OCI-LY3 (cell line): ENCODE measurements at regions not wholly inside any gene's neighbourhood (a gene's known extent, or its start where the extent isn't known, plus 50 kb on each side); places are given as distances from the start of the nearest gene placed in this dataset.

Experiments
- H2AFZ ChIP-seq: fragments of 200-600, 300-600 bp; shearing (Covaris generic); 2 replicates; pipeline ENCODE4 v1.6.0; 2014; ENCODE audit warnings: antibody characterized with exemption, low read depth, low read length
- H3K27ac ChIP-seq: fragments of 200-600, 300-600 bp; sonication (generic); 2 replicates; pipeline ENCODE4 v1.5.1; 2014; ENCODE audit warnings: mild to moderate bottlenecking, low read length, moderate library complexity, mixed read lengths
- H3K27me3 ChIP-seq: fragments of 200-600, 300-600 bp; sonication (generic); 2 replicates; pipeline ENCODE4 v1.6.1; 2014; ENCODE audit warnings: low read depth, low read length, mixed read lengths
- H3K36me3 ChIP-seq: fragments of 200-600, 300-600 bp; sonication (generic); replicated peaks from 2 replicates; pipeline ENCODE3; 2014; ENCODE audit warnings: low read depth, low read length, mixed read lengths
- H3K4me1 ChIP-seq: fragments of 300-600, 200-600 bp; sonication (generic); 2 replicates; pipeline ENCODE4 v1.6.1; 2014; ENCODE audit warnings: low read length, mixed read lengths
- H3K4me2 ChIP-seq: fragments of 200-600, 300-600 bp; sonication (generic); 2 replicates; pipeline ENCODE4 v1.6.1; 2014; ENCODE audit warnings: low read length, mixed read lengths
- H3K4me3 ChIP-seq: fragments of 300-600, 200-600 bp; sonication (generic); 2 replicates; pipeline ENCODE4 v1.5.1; 2014; ENCODE audit warnings: antibody characterized with exemption, mild to moderate bottlenecking, low read length, moderate library complexity
- H3K79me2 ChIP-seq: fragments of 300-600, 200-600 bp; shearing (Covaris generic); 2 replicates; pipeline ENCODE4 v1.6.1; 2014; ENCODE audit warnings: mild to moderate bottlenecking, low read length, mixed read lengths
- H3K9ac ChIP-seq: fragments of 300-600, 200-600 bp; shearing (Covaris generic); 2 replicates; pipeline ENCODE4 v1.6.0; 2014; ENCODE audit warnings: mild to moderate bottlenecking, low read length, moderate library complexity
- H3K9me3 ChIP-seq: fragments of 200-600, 300-600 bp; shearing (Covaris generic); 2 replicates; pipeline ENCODE4 v1.6.1; 2014; ENCODE audit warnings: low read length, mixed read lengths; ENCODE audit not compliant: insufficient read depth
- H4K20me1 ChIP-seq: fragments of 200-600, 300-600 bp; sonication (generic); 2 replicates; pipeline ENCODE4 v1.6.1; 2016; ENCODE audit warnings: low read length, mixed read lengths; ENCODE audit not compliant: insufficient read depth
- CTCF ChIP-seq: fragments of 200-600, 300-600 bp; sonication (generic); IDR thresholded peaks from 2 replicates; pipeline ENCODE4 v1.5.1; 2014; ENCODE audit warnings: antibody characterized with exemption, low read length, low read depth
- EZH2phosphoT487 ChIP-seq: fragments of 200-600 bp; shearing (Covaris generic); IDR thresholded peaks from 2 replicates; pipeline ENCODE4 v1.6.1; 2018; ENCODE audit warnings: antibody characterized with exemption, mixed run types, low read depth

DNA sequence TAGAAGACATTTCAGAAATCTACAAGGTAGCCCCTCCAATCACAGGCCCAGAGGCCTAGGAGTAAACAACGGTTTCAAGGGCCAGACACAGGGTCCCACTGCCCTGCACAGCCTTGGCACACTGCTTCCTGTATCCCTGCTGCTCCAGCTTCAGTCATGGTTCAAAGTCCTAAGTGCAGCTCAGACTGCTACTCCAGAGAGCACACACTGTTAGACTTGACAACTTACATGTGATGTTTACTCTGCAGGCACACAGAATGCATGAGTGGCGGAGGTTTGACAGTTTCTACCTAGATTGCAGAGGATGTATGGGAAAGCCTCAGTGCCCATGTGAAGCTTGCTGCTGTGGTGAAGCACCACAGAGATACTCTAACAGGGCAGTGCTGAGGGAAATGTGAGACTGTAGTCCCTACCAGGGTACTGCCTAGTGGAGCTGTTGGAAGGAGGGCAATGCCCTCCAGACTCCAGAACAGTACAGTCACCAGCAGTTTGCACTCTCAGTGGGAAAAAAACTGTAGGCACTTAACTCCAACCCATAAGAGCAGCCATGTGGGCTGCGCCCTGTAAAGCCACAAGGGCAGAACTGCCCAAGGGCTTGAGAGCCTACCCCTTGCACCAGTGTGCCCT, 270.0 kb downstream of the ZWINT start:
- no peaks in the 10 kb centered on the region for H4K20me1 ChIP-seq
- no peak overlapping the region for H2AFZ ChIP-seq
- no peaks in the 10 kb centered on the region for H3K9me3 ChIP-seq
- TF ChIP-seq CTCF (no peak), EZH2phosphoT487 (no peak)
- H3K4me2 ChIP-seq: no peak overlapping the region
- H3K9ac ChIP-seq: no peak overlapping the region
- H3K79me2 ChIP-seq: no peaks in the 10 kb centered on the region
- no peaks in the 10 kb centered on the region for H3K27me3 ChIP-seq
- no peaks in the 10 kb centered on the region for H3K36me3 ChIP-seq
- no peak overlapping the region for H3K27ac ChIP-seq
- H3K4me3 ChIP-seq: no peak overlapping the region
- H3K4me1 ChIP-seq: no peaks in the 10 kb centered on the region

- Histone ChIP-seq H3K36me3 (no peaks in the 10 kb centered on the region), H3K4me3 (no peak overlapping the region), H3K4me2 (no peak overlapping the region), H3K79me2 (no peaks in the 10 kb centered on the region), H4K20me1 (no peaks in the 10 kb centered on the region), H3K4me1 (no peaks in the 10 kb centered on the region), H2AFZ (no peak overlapping the region), H3K9ac (no peak overlapping the region), H3K27me3 (no peaks in the 10 kb centered on the region), H3K27ac (no peak overlapping the region), H3K9me3 (no peaks in the 10 kb centered on the region)
- no peak for TF ChIP-seq CTCF
- no peak for TF ChIP-seq EZH2phosphoT487
Observed at GRCh38 chr10:56085406-56086122, 275.5 kb downstream of the ZWINT start.

DNA sequence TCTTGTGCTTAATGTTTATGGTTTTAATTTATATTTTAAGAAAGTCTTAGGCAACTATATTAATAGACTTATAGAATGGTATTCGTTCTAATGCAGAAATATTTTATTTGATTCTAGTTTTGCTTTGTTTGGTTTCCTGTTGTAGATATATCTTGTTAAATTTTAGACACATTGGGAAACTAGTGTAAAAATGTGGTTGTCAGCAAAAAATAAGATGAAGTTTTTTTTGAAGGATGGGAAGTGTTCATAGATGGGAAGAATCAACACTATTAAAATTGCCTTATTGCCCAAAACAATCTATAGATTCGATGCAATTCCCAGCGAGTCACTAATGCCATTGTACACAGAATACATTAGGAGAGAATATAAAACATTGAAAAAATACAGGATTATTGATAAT, 278.9 kb downstream of the ZWINT start:
- no peak overlapping the region for H3K4me3 ChIP-seq
- H3K4me2 ChIP-seq: no peak overlapping the region
- H4K20me1 ChIP-seq: no peaks in the 10 kb centered on the region

More for the DNA sequence above, 278.9 kb downstream of the ZWINT start:
- no peak for TF ChIP-seq EZH2phosphoT487
- TF ChIP-seq CTCF: no peak
- no peak overlapping the region for H3K9ac ChIP-seq
- no peak overlapping the region for H2AFZ ChIP-seq
- H3K36me3 ChIP-seq: no peaks in the 10 kb centered on the region
- no peaks in the 10 kb centered on the region for H3K79me2 ChIP-seq
- no peak overlapping the region for H3K27ac ChIP-seq
- no peaks in the 10 kb centered on the region for H3K27me3 ChIP-seq
- no peaks in the 10 kb centered on the region for H3K9me3 ChIP-seq
- H3K4me1 ChIP-seq: no peaks in the 10 kb centered on the region
